HG03097 (cell line): ENCODE measurements at regions not wholly inside any gene's neighbourhood (a gene's known extent, or its start where the extent isn't known, plus 50 kb on each side); places are given as distances from the start of the nearest gene placed in this dataset.

Experiments
- ATAC-seq: cut with Tn5 transposase; IDR thresholded peaks from one replicate; pipeline ENCODE4 v1.9.1; 2021; ENCODE audit not compliant: unreplicated experiment, low FRiP score

GRCh38 chr11:111045407-111045803 is 200.1 kb upstream of the POU2AF2 start:
- ATAC-seq, result no peak

- ATAC-seq, result no peak
Measured at GRCh38 chr11:111044751-111045406, 200.6 kb upstream of the POU2AF2 start.

- no peak for ATAC-seq
Measured at GRCh38 chr11:111039982-111040381, 205.5 kb upstream of the POU2AF2 start.

GRCh38 chr11:111035746-111036145 is 209.8 kb upstream of the POU2AF2 start:
- no peak for ATAC-seq

- no peak for ATAC-seq
Measured at GRCh38 chr11:111026241-111026640, 219.3 kb upstream of the POU2AF2 start.

- no peak for ATAC-seq
Measured at GRCh38 chr11:111021131-111021530, 224.4 kb upstream of the POU2AF2 start.

GRCh38 chr11:111019871-111020670 is 225.5 kb upstream of the POU2AF2 start:
- no peak for ATAC-seq

GRCh38 chr11:111019451-111019850 is 226.1 kb upstream of the POU2AF2 start:
- ATAC-seq, result no peak

- ATAC-seq, result no peak
Measured at GRCh38 chr11:111018566-111018965, 227.0 kb upstream of the POU2AF2 start.

GRCh38 chr11:111012491-111012890 is 233.0 kb upstream of the POU2AF2 start:
- ATAC-seq, result no peak

GRCh38 chr11:111011275-111011594 is 234.3 kb upstream of the POU2AF2 start:
- no peak for ATAC-seq

GRCh38 chr11:111010391-111011274 is 234.9 kb upstream of the POU2AF2 start:
- no peak for ATAC-seq

- ATAC-seq, result no peak
Measured at GRCh38 chr11:111006227-111006626, 239.3 kb upstream of the POU2AF2 start.

GRCh38 chr11:111001986-111002611 is 243.4 kb upstream of the POU2AF2 start:
- no peak for ATAC-seq

- no peak for ATAC-seq
Measured at GRCh38 chr11:111001081-111001430, 244.5 kb upstream of the POU2AF2 start.

- ATAC-seq, result no peak
Measured at GRCh38 chr11:111000400-111001080, 245.0 kb upstream of the POU2AF2 start.

GRCh38 chr11:110992481-110992880 is 253.0 kb upstream of the POU2AF2 start:
- no peak for ATAC-seq

- no peak for ATAC-seq
Measured at GRCh38 chr11:110991661-110992355, 253.7 kb upstream of the POU2AF2 start.

- ATAC-seq, result no peak
Measured at GRCh38 chr11:110990311-110990710, 255.2 kb upstream of the POU2AF2 start.
